Testis (tissue), 2 donors: ENCODE measurements at regions not wholly inside any gene's neighbourhood (a gene's known extent, or its start where the extent isn't known, plus 50 kb on each side); places are given as distances from the start of the nearest gene placed in this dataset.

Experiments used
- CTCF ChIP-seq, 3 experiments: fragments of 450-650 bp in 2 of 3; fragments of 200-600 bp in 1 of 3; sonication (generic) in 1 of 3; IDR thresholded peaks; one replicate each; pipeline ENCODE4 v1.5.1; 2016 to 2019; ENCODE audit warnings: antibody characterized with exemption in 3 of 3, mild to moderate bottlenecking in 2 of 3, moderate library complexity in 1 of 3
- POLR2A ChIP-seq: fragments of 450-650 bp; IDR thresholded peaks from one replicate; pipeline ENCODE4 v1.6.1; 2017; ENCODE audit warnings: antibody characterized with exemption, mild to moderate bottlenecking, moderate library complexity

GRCh38 chr13:53191091-53191490, 162.5 kb downstream of the OLFM4 start:
- TF ChIP-seq CTCF (IDR thresholded peaks at IDR 0.05), result no peak
- no peak for TF ChIP-seq POLR2A
